ENCODE measurements at regions not wholly inside any gene's neighbourhood (a gene's known extent, or its start where the extent isn't known, plus 50 kb on each side); places are given as distances from the start of the nearest gene placed in this dataset.

- no peak for ATAC-seq
- no peak overlapping the region for H3K4me3 ChIP-seq
- intact Hi-C loops (cut with DNase I) = no loop called here
- H3K27me3 ChIP-seq (ENCODE audit: low read depth) = no peaks in the 10 kb centered on the region
- no peak overlapping the region for H3K27ac ChIP-seq
- no peak for DNase-seq
- no peaks in the 10 kb centered on the region for H3K4me1 ChIP-seq
- TF ChIP-seq CTCF (IDR thresholded peaks at IDR 0.05) = no peak
- H3K9me3 ChIP-seq = no peaks in the 10 kb centered on the region
- no peaks in the 10 kb centered on the region for H3K36me3 ChIP-seq
Observed at GRCh38 chr3:82144811-82145210, 383.4 kb upstream of the GBE1 start.

GRCh38 chr3:82143661-82144412 is 382.4 kb upstream of the GBE1 start:
- Histone ChIP-seq H3K36me3 (no peaks in the 10 kb centered on the region), H3K4me3 (no peak overlapping the region), H3K27me3 (ENCODE audit: low read depth) (no peaks in the 10 kb centered on the region), H3K27ac (no peak overlapping the region), H3K9me3 (no peaks in the 10 kb centered on the region), H3K4me1 (no peaks in the 10 kb centered on the region)
- DNase-seq (no peak), ATAC-seq (no peak)
- TF ChIP-seq CTCF (IDR thresholded peaks at IDR 0.05) = no peak
- intact Hi-C loops (cut with DNase I) = no loop called here

DNA sequence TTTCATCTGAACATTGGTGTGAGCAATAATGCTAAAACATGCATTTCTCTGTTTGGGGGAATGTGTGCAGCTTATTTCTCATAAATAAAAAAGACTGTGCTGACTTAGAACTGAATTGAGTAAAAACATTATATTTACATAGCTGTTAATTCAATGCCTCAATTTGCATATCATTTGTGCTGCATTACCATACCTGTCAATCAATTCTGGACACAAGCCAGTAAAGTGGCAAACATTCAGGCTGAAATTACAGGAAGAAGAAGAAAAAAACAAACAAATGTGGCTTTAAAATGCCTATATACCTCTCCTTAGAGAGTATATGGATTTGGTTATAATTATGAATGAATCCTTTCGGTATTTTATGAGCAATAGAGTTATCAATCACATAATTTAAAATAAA is 380.1 kb upstream of the GBE1 start:
- Histone ChIP-seq H3K4me3 (no peak overlapping the region), H3K27me3 (ENCODE audit: low read depth) (no peaks in the 10 kb centered on the region), H3K27ac (no peak overlapping the region), H3K9me3 (no peaks in the 10 kb centered on the region), H3K36me3 (no peaks in the 10 kb centered on the region), H3K4me1 (no peaks in the 10 kb centered on the region)
- ATAC-seq (no peak), DNase-seq (no peak)
- intact Hi-C loops (cut with DNase I) = no loop called here
- no peak for TF ChIP-seq CTCF (IDR thresholded peaks at IDR 0.05)

DNA sequence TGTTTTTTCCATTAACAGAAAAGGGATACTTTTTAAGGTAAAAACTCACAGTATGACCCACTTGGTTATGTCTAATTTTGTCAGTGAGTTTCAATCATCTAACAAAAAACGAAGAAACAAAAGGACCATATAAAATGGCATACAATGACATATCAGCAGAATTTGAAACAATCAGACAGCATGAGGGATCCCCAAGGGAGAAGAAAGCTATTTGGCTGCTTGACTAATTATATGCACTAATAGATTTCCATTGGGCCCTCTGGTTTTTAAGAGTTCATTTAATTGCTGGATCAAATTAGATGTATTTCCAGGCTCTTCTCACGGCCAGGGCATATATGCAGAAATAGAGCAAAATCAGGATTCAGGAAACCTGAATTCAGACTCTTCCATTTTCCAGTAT is 376.4 kb upstream of the GBE1 start:
- Histone ChIP-seq H3K27ac (no peak overlapping the region), H3K9me3 (no peaks in the 10 kb centered on the region), H3K27me3 (ENCODE audit: low read depth) (no peaks in the 10 kb centered on the region), H3K4me1 (no peaks in the 10 kb centered on the region), H3K4me3 (no peak overlapping the region), H3K36me3 (no peaks in the 10 kb centered on the region)
- no peak for ATAC-seq
- no peak for TF ChIP-seq CTCF (IDR thresholded peaks at IDR 0.05)
- intact Hi-C loops (cut with DNase I) = no loop called here
- no peak for DNase-seq

GRCh38 chr3:82137050-82137449 is 375.6 kb upstream of the GBE1 start:
- no peaks in the 10 kb centered on the region for H3K36me3 ChIP-seq
- intact Hi-C loops (cut with DNase I) = no loop called here

More at GRCh38 chr3:82137050-82137449, 375.6 kb upstream of the GBE1 start:
- ATAC-seq = no peak
- Histone ChIP-seq H3K4me1 (no peaks in the 10 kb centered on the region), H3K27me3 (ENCODE audit: low read depth) (no peaks in the 10 kb centered on the region), H3K4me3 (no peak overlapping the region), H3K9me3 (no peaks in the 10 kb centered on the region), H3K27ac (no peak overlapping the region)
- no peak for TF ChIP-seq CTCF (IDR thresholded peaks at IDR 0.05)
- no peak for DNase-seq
